ENCODE measurements at regions not wholly inside any gene's neighbourhood (a gene's known extent, or its start where the extent isn't known, plus 50 kb on each side); places are given as distances from the start of the nearest gene placed in this dataset.

- TF ChIP-seq ZNF70 (CRISPR knock-in tag; IDR thresholded peaks at IDR 0.05) (no peak), ZNF8 (CRISPR knock-in tag; IDR thresholded peaks at IDR 0.05) (no peak), ISL1 (CRISPR knock-in tag; IDR thresholded peaks at IDR 0.05) (no peak), PATZ1 (CRISPR knock-in tag; IDR thresholded peaks at IDR 0.05; ENCODE audit: borderline replicate concordance) (no peak), BACH2 (CRISPR knock-in tag; IDR thresholded peaks at IDR 0.05; ENCODE audit: borderline replicate concordance) (no peak), ZNF565 (CRISPR knock-in tag; conservative IDR thresholded peaks at IDR 0.05; ENCODE audit: low read depth) (no peak), CREB5 (CRISPR knock-in tag; IDR thresholded peaks at IDR 0.05; ENCODE audit: low read depth) (no peak)
Measured at GRCh38 chr5:174655351-174655750, 69.0 kb upstream of the MSX2 start.

All from SK-N-SH treated with all-trans-retinoic acid at 6 μM for 48 hours (cell line).